Neuronal stem cell (in vitro differentiated cells): ENCODE measurements at regions not wholly inside any gene's neighbourhood (a gene's known extent, or its start where the extent isn't known, plus 50 kb on each side); places are given as distances from the start of the nearest gene placed in this dataset.

Source experiments
- DNase-seq: peaks from one replicate; pipeline ENCODE4 v3.0.0-alpha.2; 2013; ENCODE audit warnings: low spot score
- H2AFZ ChIP-seq: one replicate; pipeline ENCODE4 v1.6.1; 2013; ENCODE audit warnings: mild to moderate bottlenecking, low read length, inconsistent platforms
- H2AK5ac ChIP-seq: 2 replicates; pipeline ENCODE4 v1.6.1; 2013; ENCODE audit warnings: low read depth, mild to moderate bottlenecking, inconsistent platforms, low read length, moderate library complexity, mixed read lengths
- H2BK120ac ChIP-seq: 2 replicates; pipeline ENCODE4 v1.6.1; 2013; ENCODE audit warnings: low read depth, mild to moderate bottlenecking, inconsistent platforms, low read length, moderate library complexity, mixed read lengths
- H2BK12ac ChIP-seq: one replicate; pipeline ENCODE4 v1.6.1; 2013; ENCODE audit warnings: low read length, inconsistent platforms
- H2BK15ac ChIP-seq: 2 replicates; pipeline ENCODE4 v1.6.1; 2013; ENCODE audit warnings: mild to moderate bottlenecking, low read length, inconsistent platforms, mixed read lengths
- H2BK5ac ChIP-seq: one replicate; pipeline ENCODE4 v1.6.1; 2013; ENCODE audit warnings: inconsistent platforms, mild to moderate bottlenecking, low read length, moderate library complexity
- H3K14ac ChIP-seq: one replicate; pipeline ENCODE4 v1.6.1; 2013; ENCODE audit warnings: low read length, inconsistent platforms
- H3K18ac ChIP-seq: 2 replicates; pipeline ENCODE4 v1.6.1; 2013; ENCODE audit warnings: low read length, inconsistent platforms
- H3K23ac ChIP-seq: 2 replicates; pipeline ENCODE4 v1.6.1; 2013; ENCODE audit warnings: low read depth, mild to moderate bottlenecking, mixed read lengths, low read length, inconsistent platforms; ENCODE audit not compliant: poor library complexity
- H3K27ac ChIP-seq: replicated peaks from 3 replicates; pipeline ENCODE4 v1.5.1; 2013; ENCODE audit warnings: low read length, inconsistent platforms
- H3K27me3 ChIP-seq, 3 experiments: 2 replicates each; pipeline ENCODE4 v1.6.1; 2013; ENCODE audit warnings: low read length in 3 of 3, mild to moderate bottlenecking in 2 of 3, inconsistent platforms in 1 of 3, low read depth in 1 of 3, mixed read lengths in 1 of 3, moderate library complexity in 1 of 3; ENCODE audit not compliant: control insufficient read depth in 3 of 3, insufficient read depth in 3 of 3
- H3K36me3 ChIP-seq, 2 donors: replicated peaks in 1 of 2; 2 replicates each; pipeline ENCODE4 v1.6.1; 2013; ENCODE audit warnings: low read length in 2 of 2; ENCODE audit not compliant: control insufficient read depth in 2 of 2, insufficient read depth in 2 of 2
- H3K4ac ChIP-seq: 2 replicates; pipeline ENCODE4 v1.6.1; 2013; ENCODE audit warnings: inconsistent platforms, mild to moderate bottlenecking, low read length, moderate library complexity
- H3K4me1 ChIP-seq, 2 donors: 1 replicate in 1 of 2; 2 replicates in 1 of 2; pipeline ENCODE4 v1.6.1; 2013; ENCODE audit warnings: low read length in 2 of 2, low read depth in 1 of 2; ENCODE audit not compliant: control insufficient read depth in 2 of 2, insufficient read depth in 1 of 2
- H3K4me2 ChIP-seq: one replicate; pipeline ENCODE4 v1.6.1; 2013; ENCODE audit warnings: mild to moderate bottlenecking, low read length, inconsistent platforms; ENCODE audit not compliant: insufficient read depth, poor library complexity, severe bottlenecking
- H3K4me3 ChIP-seq, 2 donors: 2 replicates each; pipeline ENCODE4 v1.5.1; 2013; ENCODE audit warnings: low read length in 2 of 2, mild to moderate bottlenecking in 2 of 2, inconsistent platforms in 1 of 2, moderate library complexity in 1 of 2
- H3K79me1 ChIP-seq: one replicate; pipeline ENCODE4 v1.6.1; 2013; ENCODE audit warnings: low read depth, mild to moderate bottlenecking, inconsistent platforms, low read length, moderate library complexity
- H3K9ac ChIP-seq: one replicate; pipeline ENCODE4 v1.6.1; 2013; ENCODE audit warnings: mild to moderate bottlenecking, low read depth, low read length, inconsistent platforms; ENCODE audit not compliant: poor library complexity
- H3K9me3 ChIP-seq, 2 donors: replicated peaks in 1 of 2; 2 replicates each; pipeline versions ENCODE3 to v1.6.1; 2013; ENCODE audit warnings: low read length in 2 of 2, mild to moderate bottlenecking in 2 of 2, inconsistent platforms in 1 of 2, low read depth in 1 of 2, mixed read lengths in 1 of 2, moderate library complexity in 1 of 2; ENCODE audit not compliant: control insufficient read depth in 2 of 2, insufficient read depth in 1 of 2
- H4K8ac ChIP-seq: one replicate; pipeline ENCODE4 v1.6.1; 2013; ENCODE audit warnings: low read depth, mild to moderate bottlenecking, inconsistent platforms, low read length, moderate library complexity
- H4K91ac ChIP-seq: one replicate; pipeline ENCODE4 v1.6.1; 2013; ENCODE audit warnings: low read length, low read depth, mild to moderate bottlenecking, inconsistent platforms; ENCODE audit not compliant: poor library complexity
- WGBS, 2 donors: extraction: QIAGEN DNeasy Blood & Tissue Kit; methylation state at CpG; one replicate each; pipeline ENCODE4 v1.1.7; 2013; ENCODE audit warnings: missing lambda C conversion rate in 2 of 2, mixed read lengths in 1 of 2; ENCODE audit not compliant: insufficient read length in 2 of 2, insufficient replicate concordance in 1 of 2; ENCODE audit errors: extremely low coverage in 2 of 2; 5-methylcytosine and 5-hydroxymethylcytosine counted together

DNA sequence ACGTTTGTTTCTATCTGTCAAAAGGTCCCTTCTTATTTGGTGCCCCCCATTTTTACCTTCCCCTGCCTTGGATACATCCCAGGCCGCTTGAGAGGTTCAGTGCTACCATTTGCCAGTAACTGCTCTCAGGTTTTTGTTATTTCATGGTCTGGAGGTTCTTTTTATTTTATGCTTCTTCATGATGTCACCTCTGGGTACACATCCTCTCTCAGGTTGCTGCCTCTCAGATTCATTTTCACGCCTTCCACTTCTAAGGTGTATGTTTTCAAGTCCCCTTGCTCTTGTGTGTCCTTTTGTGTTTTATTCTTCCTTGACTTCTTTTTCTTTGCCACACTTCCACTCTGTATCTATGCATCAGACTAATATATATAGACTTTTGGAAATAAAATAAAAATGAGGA lies 640.1 kb upstream of the AADAT start:
- Histone ChIP-seq H4K91ac (no peak overlapping the region), H3K14ac (no peak overlapping the region), H3K18ac (no peak overlapping the region), H3K4me3 (no peak overlapping the region), H4K8ac (no peak overlapping the region), H3K4ac (no peak overlapping the region), H3K4me1 (no peaks in the 10 kb centered on the region), H3K27ac (no peak overlapping the region), H3K23ac (no peak overlapping the region), H3K4me2 (no peak overlapping the region), H3K9me3 (no peaks in the 10 kb centered on the region), H3K9ac (no peak overlapping the region), H2BK15ac (no peak overlapping the region), H2BK12ac (no peak overlapping the region), H2AK5ac (no peak overlapping the region), H3K79me1 (no peaks in the 10 kb centered on the region), H2BK5ac (no peak overlapping the region), H2BK120ac (no peak overlapping the region), H3K27me3 (no peaks in the 10 kb centered on the region), H3K36me3 (no peaks in the 10 kb centered on the region), H2AFZ (no peak overlapping the region)
- WGBS, 2 donors: no CpG with 5 or more reads among the region's 3 CpGs
- no peak for DNase-seq

GRCh38 chr4:170729236-170729635 lies 639.5 kb upstream of the AADAT start:
- no peak overlapping the region for H2BK12ac ChIP-seq
- no peak overlapping the region for H2AK5ac ChIP-seq
- no peaks in the 10 kb centered on the region for H3K4me1 ChIP-seq
- H3K4me3 ChIP-seq: no peak overlapping the region
- no peak overlapping the region for H2BK5ac ChIP-seq
- WGBS, 2 donors: no CpG with 5 or more reads among the region's 4 CpGs
- DNase-seq: no peak
- no peak overlapping the region for H3K14ac ChIP-seq
- H3K23ac ChIP-seq: no peak overlapping the region
- H3K27ac ChIP-seq: no peak overlapping the region
- H3K9ac ChIP-seq: no peak overlapping the region
- no peak overlapping the region for H3K4me2 ChIP-seq
- no peak overlapping the region for H3K4ac ChIP-seq
- no peaks in the 10 kb centered on the region for H3K79me1 ChIP-seq
- H2BK15ac ChIP-seq: no peak overlapping the region
- H3K36me3 ChIP-seq: no peaks in the 10 kb centered on the region
- no peak overlapping the region for H4K8ac ChIP-seq
- H4K91ac ChIP-seq: no peak overlapping the region
- no peak overlapping the region for H2BK120ac ChIP-seq
- no peak overlapping the region for H2AFZ ChIP-seq
- no peaks in the 10 kb centered on the region for H3K27me3 ChIP-seq
- H3K18ac ChIP-seq: no peak overlapping the region
- no peaks in the 10 kb centered on the region for H3K9me3 ChIP-seq

DNA sequence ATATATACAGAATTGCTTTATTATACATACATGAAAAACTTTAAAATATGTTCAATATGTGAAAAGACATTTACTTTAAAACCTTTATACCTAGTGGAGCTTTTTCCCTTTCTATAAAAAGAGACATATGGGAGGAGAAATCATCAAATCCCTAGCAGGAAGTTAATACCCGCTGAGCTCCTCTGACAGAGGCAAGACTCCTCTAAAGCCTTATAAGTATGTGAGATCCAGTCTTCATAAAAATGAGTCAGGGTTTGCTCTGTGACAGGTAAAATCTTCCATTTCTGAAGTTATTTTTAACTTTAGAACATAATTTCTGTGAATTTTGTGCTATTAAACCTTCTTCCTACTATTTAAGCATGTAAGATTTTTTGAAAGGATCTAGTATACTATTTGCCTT lies 634.4 kb upstream of the AADAT start:
- Histone ChIP-seq H4K8ac (no peak overlapping the region), H3K4me2 (no peak overlapping the region), H3K4me1 (no peaks in the 10 kb centered on the region), H2BK15ac (no peak overlapping the region), H3K4me3 (no peak overlapping the region), H3K9ac (no peak overlapping the region), H3K23ac (no peak overlapping the region), H3K14ac (no peak overlapping the region), H2BK120ac (no peak overlapping the region), H3K36me3 (no peaks in the 10 kb centered on the region), H3K4ac (no peak overlapping the region), H3K18ac (no peak overlapping the region), H2AK5ac (no peak overlapping the region), H4K91ac (no peak overlapping the region), H3K79me1 (no peaks in the 10 kb centered on the region), H2BK5ac (no peak overlapping the region), H3K27ac (no peak overlapping the region), H3K27me3 (no peaks in the 10 kb centered on the region), H2BK12ac (no peak overlapping the region), H3K9me3 (no peaks in the 10 kb centered on the region), H2AFZ (no peak overlapping the region)
- WGBS, 2 donors: no CpG with 5 or more reads among the region's 1 CpG
- DNase-seq: no peak

- no peak overlapping the region for H2BK5ac ChIP-seq
- no CpG with 5 or more reads among the region's 2 CpGs for WGBS, 2 donors
- H3K9me3 ChIP-seq: no peaks in the 10 kb centered on the region
- no peak overlapping the region for H3K14ac ChIP-seq
- H3K18ac ChIP-seq: no peak overlapping the region
- H2BK12ac ChIP-seq: no peak overlapping the region
- no peak overlapping the region for H3K23ac ChIP-seq
- H2BK120ac ChIP-seq: no peak overlapping the region
- H3K4me3 ChIP-seq: no peak overlapping the region
- H3K4me2 ChIP-seq: no peak overlapping the region
- no peak overlapping the region for H4K8ac ChIP-seq
- no peak overlapping the region for H4K91ac ChIP-seq
- no peak overlapping the region for H3K27ac ChIP-seq
- DNase-seq: no peak
- H3K36me3 ChIP-seq: no peaks in the 10 kb centered on the region
- H2AK5ac ChIP-seq: no peak overlapping the region
- H3K4ac ChIP-seq: no peak overlapping the region
- no peak overlapping the region for H2AFZ ChIP-seq
- H3K27me3 ChIP-seq: no peaks in the 10 kb centered on the region
- no peaks in the 10 kb centered on the region for H3K79me1 ChIP-seq
- H2BK15ac ChIP-seq: no peak overlapping the region
- no peaks in the 10 kb centered on the region for H3K4me1 ChIP-seq
- H3K9ac ChIP-seq: no peak overlapping the region
Measured at GRCh38 chr4:170723171-170723570, 633.4 kb upstream of the AADAT start.
